ENCODE measurements at regions not wholly inside any gene's neighbourhood (a gene's known extent, or its start where the extent isn't known, plus 50 kb on each side); places are given as distances from the start of the nearest gene placed in this dataset.

GRCh38 chr4:63430105-63430504 lies 979.1 kb downstream of the TECRL start:
- no peak for TF ChIP-seq CTCF (IDR thresholded peaks at IDR 0.05; ENCODE audit: unreplicated experiment)
- CTCF ChIA-PET = no interaction called here
- intact Hi-C loops (cut with micrococcal nuclease; ENCODE audit: unreplicated experiment) = no loop called here
- BruUV-seq (replicated peaks) = no TSS peak
- no peaks in the 10 kb centered on the region for H3K36me3 Mint-ChIP-seq (ENCODE audit: insufficient read depth, unreplicated experiment)
- no peaks in the 10 kb centered on the region for H3K4me1 Mint-ChIP-seq (ENCODE audit: low read depth, unreplicated experiment)
- no peak overlapping the region for H3K27ac Mint-ChIP-seq (ENCODE audit: unreplicated experiment)
- no peak for DNase-seq
- H3K9me3 Mint-ChIP-seq (ENCODE audit: low read depth, unreplicated experiment) = peaks cover 7% of the 10 kb centered on the region
- no peak overlapping the region for H3K4me3 Mint-ChIP-seq (ENCODE audit: low read depth, unreplicated experiment)
- H3K27me3 Mint-ChIP-seq (ENCODE audit: unreplicated experiment) = no peaks in the 10 kb centered on the region

GRCh38 chr4:63396269-63396668 lies 1013.0 kb downstream of the TECRL start:
- Mint-ChIP-seq H3K36me3 (ENCODE audit: insufficient read depth, unreplicated experiment) (no peaks in the 10 kb centered on the region), H3K4me1 (ENCODE audit: low read depth, unreplicated experiment) (no peaks in the 10 kb centered on the region), H3K4me3 (ENCODE audit: low read depth, unreplicated experiment) (no peak overlapping the region), H3K27ac (ENCODE audit: unreplicated experiment) (no peak overlapping the region), H3K27me3 (ENCODE audit: unreplicated experiment) (no peaks in the 10 kb centered on the region), H3K9me3 (ENCODE audit: low read depth, unreplicated experiment) (peaks cover 3% of the 10 kb centered on the region)
- TF ChIP-seq CTCF (IDR thresholded peaks at IDR 0.05; ENCODE audit: unreplicated experiment) = no peak
- no TSS peak for BruUV-seq (replicated peaks)
- CTCF ChIA-PET = no interaction called here
- intact Hi-C loops (cut with micrococcal nuclease; ENCODE audit: unreplicated experiment) = no loop called here
- DNase-seq = no peak

GRCh38 chr4:63393544-63393943 lies 1015.7 kb downstream of the TECRL start:
- intact Hi-C loops (cut with micrococcal nuclease; ENCODE audit: unreplicated experiment) = no loop called here
- no peak for DNase-seq
- Mint-ChIP-seq H3K4me1 (ENCODE audit: low read depth, unreplicated experiment) (no peaks in the 10 kb centered on the region), H3K36me3 (ENCODE audit: insufficient read depth, unreplicated experiment) (no peaks in the 10 kb centered on the region), H3K9me3 (ENCODE audit: low read depth, unreplicated experiment) (no peaks in the 10 kb centered on the region), H3K27ac (ENCODE audit: unreplicated experiment) (no peak overlapping the region), H3K4me3 (ENCODE audit: low read depth, unreplicated experiment) (no peak overlapping the region), H3K27me3 (ENCODE audit: unreplicated experiment) (no peaks in the 10 kb centered on the region)
- no TSS peak for BruUV-seq (replicated peaks)
- CTCF ChIA-PET = no interaction called here
- no peak for TF ChIP-seq CTCF (IDR thresholded peaks at IDR 0.05; ENCODE audit: unreplicated experiment)

- Mint-ChIP-seq H3K9me3 (ENCODE audit: low read depth, unreplicated experiment) (peaks cover 4% of the 10 kb centered on the region), H3K4me3 (ENCODE audit: low read depth, unreplicated experiment) (no peak overlapping the region), H3K36me3 (ENCODE audit: insufficient read depth, unreplicated experiment) (no peaks in the 10 kb centered on the region), H3K27ac (ENCODE audit: unreplicated experiment) (no peak overlapping the region), H3K27me3 (ENCODE audit: unreplicated experiment) (no peaks in the 10 kb centered on the region), H3K4me1 (ENCODE audit: low read depth, unreplicated experiment) (no peaks in the 10 kb centered on the region)
- no TSS peak for BruUV-seq (replicated peaks)
- no peak for TF ChIP-seq CTCF (IDR thresholded peaks at IDR 0.05; ENCODE audit: unreplicated experiment)
- no peak for DNase-seq
- CTCF ChIA-PET = no interaction called here
- intact Hi-C loops (cut with micrococcal nuclease; ENCODE audit: unreplicated experiment) = no loop called here
These were observed 1029.3 kb downstream of the TECRL start for GRCh38 chr4:63379750-63380522.
